ENCODE measurements at regions not wholly inside any gene's neighbourhood (a gene's known extent, or its start where the extent isn't known, plus 50 kb on each side); places are given as distances from the start of the nearest gene placed in this dataset.

GRCh38 chr2:146239392-146240135 lies 1605.3 kb upstream of the ACVR2A start:
- no peak for DNase-seq

- DNase-seq: no peak
Measured at GRCh38 chr2:146238254-146238966, 1606.4 kb upstream of the ACVR2A start.

GRCh38 chr2:146235158-146235557 lies 1609.7 kb upstream of the ACVR2A start:
- no peak for DNase-seq

GRCh38 chr2:146229508-146230155 lies 1615.2 kb upstream of the ACVR2A start:
- no peak for DNase-seq

GRCh38 chr2:146228466-146229058 lies 1616.3 kb upstream of the ACVR2A start:
- no peak for DNase-seq

GRCh38 chr2:146228020-146228393 lies 1616.8 kb upstream of the ACVR2A start:
- no peak for DNase-seq

- DNase-seq: no peak
Measured at GRCh38 chr2:146227152-146228019, 1617.4 kb upstream of the ACVR2A start.

- DNase-seq: no peak
Measured at GRCh38 chr2:146226077-146226476, 1618.8 kb upstream of the ACVR2A start.

- no peak for DNase-seq
Measured at GRCh38 chr2:146221826-146222225, 1623.0 kb upstream of the ACVR2A start.

GRCh38 chr2:146220957-146221356 lies 1623.9 kb upstream of the ACVR2A start:
- DNase-seq: no peak

GRCh38 chr2:146214394-146214929 lies 1630.4 kb upstream of the ACVR2A start:
- DNase-seq: no peak

- DNase-seq: no peak
Measured at GRCh38 chr2:146213674-146214073, 1631.2 kb upstream of the ACVR2A start.

- DNase-seq: no peak
Measured at GRCh38 chr2:146212602-146213001, 1632.2 kb upstream of the ACVR2A start.

- no peak for DNase-seq
Measured at GRCh38 chr2:146209842-146210275, 1635.0 kb upstream of the ACVR2A start.

- no peak for DNase-seq
Measured at GRCh38 chr2:146207901-146208300, 1636.9 kb upstream of the ACVR2A start.

GRCh38 chr2:146207417-146207816 lies 1637.4 kb upstream of the ACVR2A start:
- no peak for DNase-seq

- DNase-seq: no peak
Measured at GRCh38 chr2:146203064-146203624, 1641.7 kb upstream of the ACVR2A start.

GRCh38 chr2:146193619-146194018 lies 1651.2 kb upstream of the ACVR2A start:
- no peak for DNase-seq

- no peak for DNase-seq
Measured at GRCh38 chr2:146189541-146189940, 1655.3 kb upstream of the ACVR2A start.

- no peak for DNase-seq
Measured at GRCh38 chr2:146173934-146174333, 1654.0 kb upstream of the ZEB2 start.

- no peak for DNase-seq
Measured at GRCh38 chr2:146161256-146161882, 1641.5 kb upstream of the ZEB2 start.
